ENCODE measurements at regions not wholly inside any gene's neighbourhood (a gene's known extent, or its start where the extent isn't known, plus 50 kb on each side); places are given as distances from the start of the nearest gene placed in this dataset.

GRCh38 chr4:11139871-11140270, 288.8 kb downstream of the HS3ST1 start:
- Histone ChIP-seq H3K27me3 (no peaks in the 10 kb centered on the region), H3K36me3 (no peaks in the 10 kb centered on the region), H3K9me3 (no peaks in the 10 kb centered on the region), H3K4me3 (no peak overlapping the region), H3K27ac (no peak overlapping the region), H3K4me1 (no peaks in the 10 kb centered on the region)
- TF ChIP-seq CTCF (IDR thresholded peaks at IDR 0.05) = no peak
- no peak for TF ChIP-seq EP300 (IDR thresholded peaks at IDR 0.05)
- TF ChIP-seq POLR2A (IDR thresholded peaks at IDR 0.05) = no peak
- no peak for DNase-seq (ENCODE audit: low spot score in 2 of 2)
- WGBS, 2 donors = 62 to 70% methylated on average over 1 of the region's 1 CpG

- no peaks in the 10 kb centered on the region for H3K4me1 ChIP-seq
- H3K9me3 ChIP-seq = no peaks in the 10 kb centered on the region
- H3K4me3 ChIP-seq = no peak overlapping the region
- no peaks in the 10 kb centered on the region for H3K27me3 ChIP-seq
- no peak for DNase-seq (ENCODE audit: low spot score in 2 of 2)
- TF ChIP-seq CTCF (IDR thresholded peaks at IDR 0.05) (no peak), POLR2A (IDR thresholded peaks at IDR 0.05) (no peak), EP300 (IDR thresholded peaks at IDR 0.05) (no peak)
- H3K27ac ChIP-seq = no peak overlapping the region
- H3K36me3 ChIP-seq = no peaks in the 10 kb centered on the region
- 82 to 84% methylated on average over 1 of the region's 1 CpG for WGBS, 2 donors
These were observed 289.7 kb downstream of the HS3ST1 start for GRCh38 chr4:11138964-11139363.

- H3K27me3 ChIP-seq = no peaks in the 10 kb centered on the region
- H3K36me3 ChIP-seq = no peaks in the 10 kb centered on the region
- no peak for DNase-seq (ENCODE audit: low spot score in 2 of 2)
- H3K4me3 ChIP-seq = no peak overlapping the region
- no peak for TF ChIP-seq EP300 (IDR thresholded peaks at IDR 0.05)
- H3K9me3 ChIP-seq = no peaks in the 10 kb centered on the region
- peaks cover 0 to 5% (median 2%) of the 10 kb centered on the region in 4 donors for H3K4me1 ChIP-seq
- H3K27ac ChIP-seq = no peak overlapping the region
These were observed 294.0 kb downstream of the HS3ST1 start for GRCh38 chr4:11134705-11135104.

- H3K4me1 ChIP-seq = peaks cover 0 to 5% (median 2%) of the 10 kb centered on the region in 4 donors
- H3K36me3 ChIP-seq = no peaks in the 10 kb centered on the region
- H3K9me3 ChIP-seq = no peaks in the 10 kb centered on the region
- no peak for DNase-seq (ENCODE audit: low spot score in 2 of 2)
- no peak overlapping the region for H3K27ac ChIP-seq
- WGBS, 2 donors = 90 to 91% methylated on average over 2 of the region's 2 CpGs
- H3K4me3 ChIP-seq = no peak overlapping the region
- TF ChIP-seq EP300 (IDR thresholded peaks at IDR 0.05) (no peak), POLR2A (IDR thresholded peaks at IDR 0.05) (no peak), CTCF (IDR thresholded peaks at IDR 0.05) (no peak)
- no peaks in the 10 kb centered on the region for H3K27me3 ChIP-seq
These were observed 294.8 kb downstream of the HS3ST1 start for GRCh38 chr4:11133868-11134267.

GRCh38 chr4:11132478-11132877, 296.2 kb downstream of the HS3ST1 start:
- Histone ChIP-seq H3K36me3 (no peaks in the 10 kb centered on the region), H3K4me3 (no peak overlapping the region), H3K4me1 (peaks cover 0 to 5% (median 2%) of the 10 kb centered on the region in 4 donors), H3K27me3 (no peaks in the 10 kb centered on the region), H3K9me3 (no peaks in the 10 kb centered on the region), H3K27ac (no peak overlapping the region)
- TF ChIP-seq EP300 (IDR thresholded peaks at IDR 0.05) (no peak), POLR2A (IDR thresholded peaks at IDR 0.05) (no peak), CTCF (IDR thresholded peaks at IDR 0.05) (no peak)
- no peak for DNase-seq (ENCODE audit: low spot score in 2 of 2)
- 62 to 74% methylated on average over 1 of the region's 1 CpG for WGBS, 2 donors

GRCh38 chr4:11131491-11131890, 297.2 kb downstream of the HS3ST1 start:
- Histone ChIP-seq H3K9me3 (no peaks in the 10 kb centered on the region), H3K4me1 (peaks cover 0 to 5% (median 2%) of the 10 kb centered on the region in 4 donors), H3K4me3 (no peak overlapping the region), H3K27ac (no peak overlapping the region), H3K36me3 (no peaks in the 10 kb centered on the region), H3K27me3 (no peaks in the 10 kb centered on the region)
- no peak for TF ChIP-seq POLR2A (IDR thresholded peaks at IDR 0.05)
- no peak for TF ChIP-seq CTCF (IDR thresholded peaks at IDR 0.05)
- TF ChIP-seq EP300 (IDR thresholded peaks at IDR 0.05) = no peak
- WGBS, 2 donors = 69 to 75% methylated on average over 3 of the region's 3 CpGs
- no peak for DNase-seq (ENCODE audit: low spot score in 2 of 2)

All from tibial nerve (tissue), 4 donors.